Liver (tissue), 8 donors: ENCODE measurements at regions not wholly inside any gene's neighbourhood (a gene's known extent, or its start where the extent isn't known, plus 50 kb on each side); places are given as distances from the start of the nearest gene placed in this dataset.

Source experiments
- DNase-seq: peaks from one replicate; pipeline ENCODE4 v3.0.0-alpha.2; 2017; ENCODE audit warnings: low spot score
- H3K27ac ChIP-seq, 2 donors: one replicate each; pipeline ENCODE4 v1.7.0; 2013; ENCODE audit warnings: inconsistent platforms in 2 of 2, low read length in 2 of 2, control low read depth in 1 of 2, low read depth in 1 of 2, mild to moderate bottlenecking in 1 of 2
- H3K27me3 ChIP-seq, 4 donors: one replicate each; pipeline versions ENCODE4 v1.6.1 to v1.7.0; 2013; ENCODE audit warnings: low read length in 3 of 4, inconsistent platforms in 1 of 4, mild to moderate bottlenecking in 1 of 4, moderate library complexity in 1 of 4; ENCODE audit not compliant: control insufficient read depth in 4 of 4, insufficient read depth in 4 of 4
- H3K36me3 ChIP-seq, 4 donors: one replicate each; pipeline versions ENCODE4 v1.6.1 to v1.7.0; 2013; ENCODE audit warnings: low read length in 3 of 4, mild to moderate bottlenecking in 3 of 4, low read depth in 1 of 4, moderate library complexity in 1 of 4; ENCODE audit not compliant: control insufficient read depth in 4 of 4, insufficient read depth in 3 of 4
- H3K4me1 ChIP-seq, 4 donors: one replicate each; pipeline versions ENCODE4 v1.6.1 to v1.7.0; 2013; ENCODE audit warnings: low read length in 3 of 4, mild to moderate bottlenecking in 3 of 4, moderate library complexity in 1 of 4; ENCODE audit not compliant: control insufficient read depth in 4 of 4, insufficient read depth in 4 of 4
- H3K4me3 ChIP-seq, 3 donors: one replicate each; pipeline versions ENCODE4 v1.6.1 to v1.7.0; 2013; ENCODE audit warnings: low read length in 3 of 3, control low read depth in 1 of 3, low read depth in 1 of 3, mild to moderate bottlenecking in 1 of 3
- H3K9ac ChIP-seq, 2 donors: one replicate each; pipeline ENCODE4 v1.7.0; 2013; ENCODE audit warnings: low read length in 2 of 2, mild to moderate bottlenecking in 2 of 2, moderate library complexity in 2 of 2, control low read depth in 1 of 2, low read depth in 1 of 2
- H3K9me3 ChIP-seq, 4 donors: one replicate each; pipeline versions ENCODE4 v1.6.1 to v1.7.0; 2013; ENCODE audit warnings: low read length in 3 of 4; ENCODE audit not compliant: control insufficient read depth in 4 of 4
- CTCF ChIP-seq: fragments of 150-350 bp; IDR thresholded peaks from 2 replicates; pipeline ENCODE4 v1.5.1; 2017; ENCODE audit warnings: improper control_type of control experiment, low read depth, low read length; ENCODE audit not compliant: missing input control
- EGR1 ChIP-seq, 2 donors: IDR thresholded peaks; 2 replicates each; pipeline ENCODE4 v1.6.1; 2016 to 2018; ENCODE audit warnings: antibody characterized with exemption in 2 of 2, low read depth in 2 of 2
- FOXA1 ChIP-seq: IDR thresholded peaks from 2 replicates; pipeline ENCODE4 v1.6.1; 2016; ENCODE audit warnings: antibody characterized with exemption
- FOXA2 ChIP-seq: IDR thresholded peaks from 2 replicates; pipeline ENCODE4 v1.6.1; 2016; ENCODE audit warnings: antibody characterized with exemption
- GABPA ChIP-seq, 2 donors: IDR thresholded peaks in 1 of 2; conservative IDR thresholded peaks in 1 of 2; 2 replicates each; pipeline ENCODE4 v1.6.1; 2016; ENCODE audit warnings: antibody characterized with exemption in 2 of 2, mild to moderate bottlenecking in 1 of 2, moderate library complexity in 1 of 2
- HNF4A ChIP-seq, 2 donors: conservative IDR thresholded peaks; 2 replicates each; pipeline ENCODE4 v1.6.1; 2016; ENCODE audit warnings: antibody characterized with exemption in 2 of 2, mild to moderate bottlenecking in 2 of 2
- HNF4G ChIP-seq: IDR thresholded peaks from 2 replicates; pipeline ENCODE4 v1.6.1; 2016; ENCODE audit warnings: antibody characterized with exemption
- JUND ChIP-seq, 2 donors: IDR thresholded peaks; 2 replicates each; pipeline ENCODE4 v1.6.1; 2016; ENCODE audit warnings: antibody characterized with exemption in 2 of 2
- MAX ChIP-seq: IDR thresholded peaks from 2 replicates; pipeline ENCODE4 v1.6.1; 2016; ENCODE audit warnings: antibody characterized with exemption
- NR2F2 ChIP-seq: IDR thresholded peaks from 2 replicates; pipeline ENCODE4 v1.6.1; 2016; ENCODE audit warnings: antibody characterized with exemption
- RAD21 ChIP-seq, 2 donors: IDR thresholded peaks; 2 replicates each; pipeline ENCODE4 v1.6.1; 2016; ENCODE audit warnings: antibody characterized with exemption in 2 of 2, mild to moderate bottlenecking in 2 of 2
- REST ChIP-seq: IDR thresholded peaks from 2 replicates; pipeline ENCODE4 v1.6.1; 2016; ENCODE audit warnings: antibody characterized with exemption, mild to moderate bottlenecking
- TAF1 ChIP-seq: conservative IDR thresholded peaks from 2 replicates; pipeline ENCODE4 v1.6.1; 2016; ENCODE audit warnings: antibody characterized with exemption, mild to moderate bottlenecking
- YY1 ChIP-seq: IDR thresholded peaks from 2 replicates; pipeline ENCODE4 v1.6.1; 2016; ENCODE audit warnings: antibody characterized with exemption, mild to moderate bottlenecking
- ZBTB33 ChIP-seq: IDR thresholded peaks from 2 replicates; pipeline ENCODE4 v1.6.1; 2016; ENCODE audit warnings: antibody characterized with exemption
- WGBS: extraction: QIAGEN DNeasy Blood & Tissue Kit; methylation state at CpG from one replicate; pipeline ENCODE4 v1.1.7; 2013; 5-methylcytosine and 5-hydroxymethylcytosine counted together
- donor health status: healthy.
- donor health status: healthy.
- donor health status: healthy.
- donor health status: healthy.
- donor health status: healthy.

- whole genome bisulfite sequencing: 70% methylated on average over 6 of the region's 6 CpGs
- Histone ChIP-seq H3K36me3 (no peaks in the 10 kb centered on the region), H3K27me3 (peaks cover 0 to 5% (median 1%) of the 10 kb centered on the region in 4 donors)
Observed at GRCh38 chr11:119586181-119586580, 142.8 kb downstream of the NECTIN1 start.

GRCh38 chr11:119585043-119585781 lies 143.8 kb downstream of the NECTIN1 start:
- WGBS: 8% methylated on average over 38 of the region's 38 CpGs
- peaks cover 0 to 5% (median 1%) of the 10 kb centered on the region in 4 donors for H3K27me3 ChIP-seq
- no peak for TF ChIP-seq JUND (IDR thresholded peaks at IDR 0.05)
- no peak for TF ChIP-seq CTCF
- TF ChIP-seq RAD21 (IDR thresholded peaks at IDR 0.05): no peak
- no peak for TF ChIP-seq REST
- no peak for TF ChIP-seq GABPA (IDR thresholded peaks at IDR 0.05 in 1 of 2, conservative IDR thresholded peaks at IDR 0.05 in 1 of 2)
- TF ChIP-seq MAX: no peak
- no peak for TF ChIP-seq TAF1

More at GRCh38 chr11:119586181-119586580, 142.8 kb downstream of the NECTIN1 start:
- TF ChIP-seq YY1: no peak
- TF ChIP-seq NR2F2: no peak
- TF ChIP-seq RAD21 (IDR thresholded peaks at IDR 0.05): no peak
- TF ChIP-seq HNF4G: no peak
- no peak for TF ChIP-seq HNF4A (conservative IDR thresholded peaks at IDR 0.05)
- no peak for TF ChIP-seq EGR1 (IDR thresholded peaks at IDR 0.05; ENCODE audit: low read depth in 2 of 2)
- TF ChIP-seq REST: no peak
- no peak for TF ChIP-seq FOXA2
- no peak for TF ChIP-seq JUND (IDR thresholded peaks at IDR 0.05)
- no peak for TF ChIP-seq ZBTB33
- TF ChIP-seq FOXA1: no peak
- Histone ChIP-seq H3K9ac (no peak overlapping the region), H3K9me3 (no peaks in the 10 kb centered on the region), H3K4me3 (no peak overlapping the region), H3K4me1 (peaks cover 0 to 11% (median 8%) of the 10 kb centered on the region in 4 donors), H3K27ac (no peak overlapping the region)
- DNase-seq: no peak

More at GRCh38 chr11:119585043-119585781, 143.8 kb downstream of the NECTIN1 start:
- peaks cover 0 to 11% (median 8%) of the 10 kb centered on the region in 4 donors for H3K4me1 ChIP-seq
- H3K9ac ChIP-seq: no peak overlapping the region
- no peak overlapping the region for H3K27ac ChIP-seq
- H3K36me3 ChIP-seq: no peaks in the 10 kb centered on the region
- H3K9me3 ChIP-seq: peaks cover 0 to 1% (median 0%) of the 10 kb centered on the region in 4 donors
- peak overlapping the region in 1 of 3 donors; percentile 39 for H3K4me3 ChIP-seq
- no peak for DNase-seq
